CD4-positive, alpha-beta T cell (primary cell): ENCODE measurements at regions not wholly inside any gene's neighbourhood (a gene's known extent, or its start where the extent isn't known, plus 50 kb on each side); places are given as distances from the start of the nearest gene placed in this dataset.

Experiments used
- ATAC-seq: fragments of 200-7000 bp; cut with Tn5 transposase; one replicate; pipeline ENCODE4 v1.10.0; 2022; ENCODE audit warnings: mild to moderate bottlenecking; ENCODE audit not compliant: poor library complexity
- CTCF ChIA-PET: fragments of 350-600 bp; sonication (Branson Sonifier 250); formaldehyde crosslinking; loops from one replicate; lab custom pipeline; 2021; ENCODE audit warnings: antibody characterized with exemption, inconsistent platforms; lab: Charles Lee
- POLR2A ChIA-PET: fragments of 350-600 bp; sonication (Branson Sonifier 250); formaldehyde crosslinking; loops from one replicate; lab custom pipeline; 2021; ENCODE audit warnings: antibody characterized with exemption, inconsistent platforms; lab: Charles Lee
- DNase-seq, 14 experiments: peaks; one replicate each; pipeline ENCODE4 v3.0.0-alpha.2; 2013 to 2020; ENCODE audit warnings: mixed read lengths in 2 of 14
- H3K27ac ChIP-seq, 2 donors: one replicate each; pipeline versions ENCODE4 v1.5.1 to v1.7.0; 2013; ENCODE audit warnings: low read length in 2 of 2, low read depth in 1 of 2, mild to moderate bottlenecking in 1 of 2
- H3K27me3 ChIP-seq, 2 experiments: 1 replicate in 1 of 2; 2 replicates in 1 of 2; pipeline versions ENCODE4 v1.6.1 to v1.7.0; 2013; ENCODE audit warnings: low read length in 2 of 2, control low read depth in 1 of 2, mild to moderate bottlenecking in 1 of 2, moderate library complexity in 1 of 2; ENCODE audit not compliant: insufficient read depth in 2 of 2, control insufficient read depth in 1 of 2
- H3K36me3 ChIP-seq: one replicate; pipeline ENCODE4 v1.6.1; 2013; ENCODE audit warnings: low read length, control low read depth; ENCODE audit not compliant: insufficient read depth
- H3K4me1 ChIP-seq: one replicate; pipeline ENCODE4 v1.6.1; 2013; ENCODE audit warnings: low read length, control low read depth; ENCODE audit not compliant: insufficient read depth
- H3K4me3 ChIP-seq: one replicate; pipeline ENCODE4 v1.5.1; 2013; ENCODE audit warnings: mild to moderate bottlenecking, low read length, moderate library complexity
- H3K9me3 ChIP-seq, 2 experiments: 1 replicate in 1 of 2; 2 replicates in 1 of 2; pipeline versions ENCODE4 v1.6.1 to v1.7.0; 2013; ENCODE audit warnings: low read length in 2 of 2, mild to moderate bottlenecking in 2 of 2, control low read depth in 1 of 2, moderate library complexity in 1 of 2; ENCODE audit not compliant: control insufficient read depth in 1 of 2, insufficient read depth in 1 of 2
- H3K27ac Mint-ChIP-seq: one replicate; pipeline ENCODE4 v1.8.0; 2020; ENCODE audit warnings: mixed read lengths
- H3K27me3 Mint-ChIP-seq: one replicate; pipeline ENCODE4 v1.8.0; 2021; ENCODE audit warnings: mixed read lengths
- H3K36me3 Mint-ChIP-seq: one replicate; pipeline ENCODE4 v1.8.0; 2021; ENCODE audit warnings: low read depth, mixed read lengths
- H3K4me1 Mint-ChIP-seq: one replicate; pipeline ENCODE4 v1.8.0; 2021; ENCODE audit warnings: low read depth, mixed read lengths
- H3K4me3 Mint-ChIP-seq: one replicate; pipeline ENCODE4 v1.8.0; 2020; ENCODE audit warnings: mild to moderate bottlenecking, mixed read lengths
- H3K9me3 Mint-ChIP-seq: one replicate; pipeline ENCODE4 v1.8.0; 2020; ENCODE audit warnings: mixed read lengths
- CTCF ChIP-seq: fragments of 200-600 bp; IDR thresholded peaks from one replicate; pipeline ENCODE4 v1.8.0; 2022; ENCODE audit warnings: antibody characterized with exemption, mild to moderate bottlenecking
- intact Hi-C, 2 experiments: fragments of 100-400 bp; cut with DNase I in 1 of 2; cut with micrococcal nuclease in 1 of 2; formaldehyde crosslinking; loops; one replicate each; pipeline versions ENCODE4 v1.15.1 to v1.9.0; 2023 to 2025; cut with DNase I, micrococcal nuclease

GRCh38 chr15:47934342-47934741 lies 186.4 kb upstream of the SLC24A5 start:
- peaks cover 17% of the 10 kb centered on the region for H3K27me3 Mint-ChIP-seq
- no peak for DNase-seq
- POLR2A ChIA-PET, result no interaction called here
- no peak for ATAC-seq
- Histone ChIP-seq H3K27ac (no peak overlapping the region), H3K9me3 (no peaks in the 10 kb centered on the region), H3K27me3 (no peaks in the 10 kb centered on the region), H3K4me1 (no peaks in the 10 kb centered on the region), H3K36me3 (no peaks in the 10 kb centered on the region), H3K4me3 (no peak overlapping the region)
- no peaks in the 10 kb centered on the region for H3K4me1 Mint-ChIP-seq
- no peaks in the 10 kb centered on the region for H3K9me3 Mint-ChIP-seq
- no peaks in the 10 kb centered on the region for H3K36me3 Mint-ChIP-seq
- H3K4me3 Mint-ChIP-seq, result no peak overlapping the region
- CTCF ChIA-PET, result no interaction called here
- intact Hi-C loops, result no loop called here
- TF ChIP-seq CTCF, result no peak
- no peak overlapping the region for H3K27ac Mint-ChIP-seq

DNA sequence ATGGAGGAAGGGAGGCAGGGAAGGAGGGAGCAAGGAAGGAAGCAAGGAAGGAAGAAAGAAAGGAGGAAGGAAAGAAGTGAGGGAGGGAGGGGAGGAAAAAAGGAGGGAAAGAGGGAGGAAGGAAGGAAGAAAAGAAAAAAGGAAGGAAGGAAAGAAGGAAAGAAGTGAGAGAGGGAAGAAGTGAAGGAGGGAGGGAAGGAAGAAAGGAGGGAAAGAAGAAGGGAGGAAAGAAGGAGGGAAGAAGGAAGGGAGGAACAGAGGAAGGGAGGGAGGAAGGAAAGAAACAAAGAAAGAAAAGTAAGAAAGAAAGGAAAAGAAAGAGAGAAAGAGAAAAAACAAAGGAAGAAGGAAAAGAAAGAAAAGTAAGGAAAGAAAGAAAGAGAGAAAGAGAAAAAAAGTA lies 183.0 kb upstream of the SLC24A5 start:
- Histone ChIP-seq H3K4me3 (no peak overlapping the region), H3K27ac (no peak overlapping the region), H3K27me3 (no peaks in the 10 kb centered on the region), H3K4me1 (no peaks in the 10 kb centered on the region), H3K36me3 (no peaks in the 10 kb centered on the region), H3K9me3 (no peaks in the 10 kb centered on the region)
- intact Hi-C loops, result no loop called here
- Mint-ChIP-seq H3K4me3 (no peak overlapping the region), H3K4me1 (no peaks in the 10 kb centered on the region), H3K27ac (no peak overlapping the region), H3K9me3 (no peaks in the 10 kb centered on the region), H3K27me3 (peaks cover 17% of the 10 kb centered on the region), H3K36me3 (no peaks in the 10 kb centered on the region)
- DNase-seq (no peak), ATAC-seq (no peak)
- ChIA-PET POLR2A (no interaction called here), CTCF (no interaction called here)
- no peak for TF ChIP-seq CTCF

DNA sequence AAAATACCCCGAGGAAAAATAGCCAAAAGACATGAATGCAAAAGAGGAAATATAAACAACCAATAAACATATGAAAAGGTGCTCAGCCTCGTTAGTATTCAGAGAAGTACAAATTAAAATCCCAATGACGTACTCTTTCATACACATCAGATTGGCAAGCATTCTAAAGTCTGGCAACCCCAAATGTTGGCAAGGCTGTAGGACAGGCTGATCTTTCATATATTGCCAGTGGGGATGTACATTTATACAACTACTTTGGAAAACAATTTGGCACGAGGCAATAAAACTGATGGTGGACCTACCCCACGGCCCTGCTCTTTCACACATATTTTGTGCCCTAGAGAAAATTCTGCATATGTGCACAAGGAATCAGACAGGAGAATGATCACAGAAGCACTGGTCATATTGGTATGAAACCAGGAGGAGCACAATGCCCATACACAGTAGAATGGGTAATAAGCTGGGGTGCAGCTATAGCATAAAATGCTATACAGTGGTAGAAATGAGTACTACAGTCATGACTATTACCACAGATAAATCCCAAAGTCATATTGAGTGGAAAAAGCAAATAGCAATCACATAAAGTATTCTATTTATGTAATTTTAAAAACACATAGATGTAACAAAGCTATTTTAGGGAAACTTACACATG lies 176.0 kb upstream of the SLC24A5 start:
- Histone ChIP-seq H3K36me3 (no peaks in the 10 kb centered on the region), H3K9me3 (no peaks in the 10 kb centered on the region), H3K4me3 (no peak overlapping the region), H3K27me3 (no peaks in the 10 kb centered on the region), H3K27ac (no peak overlapping the region), H3K4me1 (no peaks in the 10 kb centered on the region)
- no peaks in the 10 kb centered on the region for H3K27me3 Mint-ChIP-seq
- no peaks in the 10 kb centered on the region for H3K36me3 Mint-ChIP-seq
- no peak for ATAC-seq
- H3K9me3 Mint-ChIP-seq, result no peaks in the 10 kb centered on the region
- TF ChIP-seq CTCF, result no peak
- intact Hi-C loops, result no loop called here
- H3K27ac Mint-ChIP-seq, result no peak overlapping the region
- H3K4me3 Mint-ChIP-seq, result no peak overlapping the region
- ChIA-PET CTCF (no interaction called here), POLR2A (no interaction called here)
- no peak for DNase-seq
- H3K4me1 Mint-ChIP-seq, result no peaks in the 10 kb centered on the region
